Spleen (tissue), 11 donors: ENCODE measurements at regions not wholly inside any gene's neighbourhood (a gene's known extent, or its start where the extent isn't known, plus 50 kb on each side); places are given as distances from the start of the nearest gene placed in this dataset.

Source experiments
- DNase-seq: peaks from one replicate; pipeline ENCODE4 v3.0.0-alpha.2; 2020
- H3K27ac ChIP-seq, 8 donors: fragments of 200-600 bp; sonication (generic) in 7 of 8; 1 replicate in 4 of 8; 2 replicates in 4 of 8; pipeline versions ENCODE4 v1.5.0 to v1.8.0; 2016 to 2021; ENCODE audit warnings: inconsistent platforms in 4 of 8, mild to moderate bottlenecking in 4 of 8, moderate library complexity in 1 of 8
- H3K27me3 ChIP-seq, 7 donors: fragments of 200-600 bp; sonication (generic) in 6 of 7; replicated peaks in 1 of 7; 1 replicate in 4 of 7; 2 replicates in 3 of 7; pipeline versions ENCODE4 v1.5.0 to v1.8.0; 2016 to 2021; ENCODE audit warnings: inconsistent platforms in 3 of 7, mild to moderate bottlenecking in 1 of 7
- H3K36me3 ChIP-seq, 6 donors: fragments of 200-600 bp; sonication (generic) in 5 of 6; 1 replicate in 4 of 6; 2 replicates in 2 of 6; pipeline versions ENCODE4 v1.5.0 to v1.8.0; 2016 to 2021; ENCODE audit warnings: inconsistent platforms in 2 of 6
- H3K4me1 ChIP-seq, 6 donors: fragments of 200-600 bp; sonication (generic) in 5 of 6; 1 replicate in 3 of 6; 2 replicates in 3 of 6; pipeline versions ENCODE4 v1.5.0 to v1.8.0; 2016 to 2021; ENCODE audit warnings: inconsistent platforms in 3 of 6
- H3K4me3 ChIP-seq, 8 donors: fragments of 200-600 bp; sonication (generic) in 7 of 8; 1 replicate in 4 of 8; 2 replicates in 4 of 8; pipeline versions ENCODE4 v1.5.0 to v1.8.0; 2016 to 2021; ENCODE audit warnings: inconsistent platforms in 4 of 8, mild to moderate bottlenecking in 4 of 8, moderate library complexity in 2 of 8
- H3K9me3 ChIP-seq, 8 donors: fragments of 200-600 bp; sonication (generic) in 7 of 8; 1 replicate in 4 of 8; 2 replicates in 4 of 8; pipeline versions ENCODE4 v1.5.0 to v1.8.0; 2016 to 2021; ENCODE audit warnings: inconsistent platforms in 4 of 8
- POLR2A ChIP-seq, 3 donors: fragments of 450-650 bp; IDR thresholded peaks; one replicate each; pipeline ENCODE4 v1.5.1; 2017; ENCODE audit warnings: antibody characterized with exemption in 3 of 3, mild to moderate bottlenecking in 1 of 3
- POLR2AphosphoS5 ChIP-seq, 3 donors: sonication (generic); formaldehyde crosslinking; IDR thresholded peaks; one replicate each; pipeline ENCODE4 v1.5.1; 2017; ENCODE audit warnings: antibody characterized with exemption in 3 of 3
- WGBS, 5 donors: extraction: QIAGEN DNeasy Blood & Tissue Kit in 3 of 5; methylation state at CpG; one replicate each; pipeline versions ENCODE4 v1.1.5 to v1.1.7; 2013 to 2018; 5-methylcytosine and 5-hydroxymethylcytosine counted together
- intact Hi-C: fragments of 100-400 bp; cut with DNase I; formaldehyde crosslinking; loops from one replicate; pipeline ENCODE4 v1.15.0; 2023; ENCODE audit warnings: low total_unique reads
- TF ChIP-seq, protein P1 (sequence below), 11 experiments: fragments of 200-600 bp in 7 of 11; fragments of 450-650 bp in 4 of 11; sonication (generic) in 4 of 11; IDR thresholded peaks in 8 of 11; conservative IDR thresholded peaks in 3 of 11; 1 replicate in 7 of 11; 2 replicates in 4 of 11; pipeline versions ENCODE4 v1.4.0 to v1.8.0; 2016 to 2021; ENCODE audit warnings: antibody characterized with exemption in 11 of 11, inconsistent platforms in 4 of 11, mild to moderate bottlenecking in 1 of 11
- donor health status: healthy with polysubstance abuse.
- donor health status: DM: no; HTN: no; CAD: no; lungs with moderate emphysema.
- donor health status: DM: no; HTN: no; CAD: no.
- donor health status: Bipolar disorder and iron deficiency.
- donor health status: healthy.
- donor health status: DM: no; HTN: no; CAD: no.
- donor health status: DM: yes; HTN: yes; CAD: no.

- Histone ChIP-seq H3K4me1 (no peaks in the 10 kb centered on the region), H3K4me3 (no peak overlapping the region), H3K9me3 (peaks cover 0 to 20% (median 8%) of the 10 kb centered on the region in 8 donors), H3K27ac (no peak overlapping the region), H3K27me3 (no peaks in the 10 kb centered on the region), H3K36me3 (no peaks in the 10 kb centered on the region)
- WGBS, 5 donors = 86 to 100% (median 93%) methylated on average over 1 of the region's 1 CpG
- TF ChIP-seq, protein P1, sequence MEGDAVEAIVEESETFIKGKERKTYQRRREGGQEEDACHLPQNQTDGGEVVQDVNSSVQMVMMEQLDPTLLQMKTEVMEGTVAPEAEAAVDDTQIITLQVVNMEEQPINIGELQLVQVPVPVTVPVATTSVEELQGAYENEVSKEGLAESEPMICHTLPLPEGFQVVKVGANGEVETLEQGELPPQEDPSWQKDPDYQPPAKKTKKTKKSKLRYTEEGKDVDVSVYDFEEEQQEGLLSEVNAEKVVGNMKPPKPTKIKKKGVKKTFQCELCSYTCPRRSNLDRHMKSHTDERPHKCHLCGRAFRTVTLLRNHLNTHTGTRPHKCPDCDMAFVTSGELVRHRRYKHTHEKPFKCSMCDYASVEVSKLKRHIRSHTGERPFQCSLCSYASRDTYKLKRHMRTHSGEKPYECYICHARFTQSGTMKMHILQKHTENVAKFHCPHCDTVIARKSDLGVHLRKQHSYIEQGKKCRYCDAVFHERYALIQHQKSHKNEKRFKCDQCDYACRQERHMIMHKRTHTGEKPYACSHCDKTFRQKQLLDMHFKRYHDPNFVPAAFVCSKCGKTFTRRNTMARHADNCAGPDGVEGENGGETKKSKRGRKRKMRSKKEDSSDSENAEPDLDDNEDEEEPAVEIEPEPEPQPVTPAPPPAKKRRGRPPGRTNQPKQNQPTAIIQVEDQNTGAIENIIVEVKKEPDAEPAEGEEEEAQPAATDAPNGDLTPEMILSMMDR (IDR thresholded peaks at IDR 0.05 in 8 of 11, conservative IDR thresholded peaks at IDR 0.05 in 3 of 11) = no peak
- TF ChIP-seq POLR2A (IDR thresholded peaks at IDR 0.05) (no peak), POLR2AphosphoS5 (IDR thresholded peaks at IDR 0.05) (no peak)
- DNase-seq = no peak
- intact Hi-C loops = no loop called here
These were observed 2558.4 kb downstream of the ARAP2 start for GRCh38 chr4:33685939-33686338.

DNA sequence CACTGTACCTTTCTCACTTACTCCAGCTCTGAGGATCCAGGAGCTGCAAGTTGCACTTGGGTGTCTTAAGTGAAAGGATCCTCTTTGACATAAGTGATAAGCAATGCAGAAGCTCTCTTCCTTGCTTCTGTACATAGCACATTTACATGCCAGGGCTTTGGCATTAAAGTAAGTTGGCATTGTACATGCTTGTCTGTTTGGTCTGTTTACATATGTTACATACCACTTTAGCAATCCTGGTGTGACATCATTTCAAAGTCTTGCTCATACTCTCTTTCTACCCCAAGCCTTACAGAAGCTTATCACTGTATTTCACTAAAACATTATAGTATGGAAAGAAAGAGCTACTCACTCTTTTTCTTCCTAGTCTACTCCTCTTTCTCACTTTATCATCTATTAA lies 2548.3 kb downstream of the ARAP2 start:
- no peak for TF ChIP-seq POLR2AphosphoS5 (IDR thresholded peaks at IDR 0.05)
- TF ChIP-seq, protein P1 (IDR thresholded peaks at IDR 0.05 in 8 of 11, conservative IDR thresholded peaks at IDR 0.05 in 3 of 11) = no peak
- no peak for TF ChIP-seq POLR2A (IDR thresholded peaks at IDR 0.05)
- intact Hi-C loops = no loop called here
- Histone ChIP-seq H3K27me3 (no peaks in the 10 kb centered on the region), H3K27ac (no peak overlapping the region), H3K4me1 (no peaks in the 10 kb centered on the region), H3K36me3 (no peaks in the 10 kb centered on the region), H3K4me3 (no peak overlapping the region), H3K9me3 (peaks cover 0 to 51% (median 22%) of the 10 kb centered on the region in 8 donors)
- no peak for DNase-seq

DNA sequence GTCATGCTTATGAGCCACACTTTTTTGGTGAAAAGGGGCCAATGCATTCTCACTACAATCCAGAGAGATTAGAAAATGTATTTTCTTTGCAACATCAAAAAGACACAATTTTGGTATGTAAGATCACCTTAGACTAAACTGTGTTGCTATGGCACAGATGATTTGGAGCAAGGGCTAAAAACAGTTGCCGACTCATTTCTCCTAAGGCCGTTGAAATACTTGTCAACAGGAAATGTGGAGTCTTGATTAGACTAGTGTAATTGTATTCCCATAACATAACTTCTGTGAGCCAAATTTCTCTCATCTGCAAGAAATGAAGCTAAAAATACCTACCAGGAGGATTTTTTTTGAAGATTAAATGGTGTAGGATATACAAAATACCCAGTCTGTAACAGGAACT lies 2547.7 kb downstream of the ARAP2 start:
- WGBS, 5 donors = 16 to 26% (median 16%) methylated on average over 2 of the region's 2 CpGs
- no peak for TF ChIP-seq POLR2AphosphoS5 (IDR thresholded peaks at IDR 0.05)

DNA sequence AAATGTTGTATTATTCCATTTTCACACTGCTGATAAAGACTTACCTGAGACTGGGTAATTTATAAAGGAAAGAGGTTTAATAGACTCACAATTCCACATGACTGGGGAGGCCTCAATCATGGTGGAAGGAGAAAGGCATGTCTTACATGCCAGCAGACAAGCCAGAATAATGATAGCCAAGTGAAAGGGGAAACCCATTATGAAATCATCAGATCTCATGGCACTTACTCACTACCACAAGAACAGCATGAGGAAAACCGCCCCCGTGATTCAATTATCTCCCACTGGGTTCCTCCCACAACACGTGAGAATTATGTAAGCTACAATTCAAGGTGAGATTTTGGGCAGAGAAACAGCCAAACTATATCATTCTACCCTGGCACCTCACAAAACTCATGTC lies 2535.1 kb downstream of the ARAP2 start:
- no peaks in the 10 kb centered on the region for H3K4me1 ChIP-seq
- 74 to 90% (median 80%) methylated on average over 3 of the region's 3 CpGs for WGBS, 5 donors
- H3K27ac ChIP-seq = no peak overlapping the region
- no peak for DNase-seq
- no peak for TF ChIP-seq POLR2AphosphoS5 (IDR thresholded peaks at IDR 0.05)
- TF ChIP-seq, protein P1 (IDR thresholded peaks at IDR 0.05 in 8 of 11, conservative IDR thresholded peaks at IDR 0.05 in 3 of 11) = no peak
- no peak for TF ChIP-seq POLR2A (IDR thresholded peaks at IDR 0.05)
- H3K4me3 ChIP-seq = no peak overlapping the region
- intact Hi-C loops = no loop called here
- peaks cover 0 to 62% (median 46%) of the 10 kb centered on the region in 8 donors for H3K9me3 ChIP-seq
- H3K36me3 ChIP-seq = no peaks in the 10 kb centered on the region
- no peaks in the 10 kb centered on the region for H3K27me3 ChIP-seq

More for the DNA sequence above, 2547.7 kb downstream of the ARAP2 start:
- intact Hi-C loops = no loop called here
- no peaks in the 10 kb centered on the region for H3K27me3 ChIP-seq
- H3K9me3 ChIP-seq = peaks cover 0 to 53% (median 22%) of the 10 kb centered on the region in 8 donors
- no peaks in the 10 kb centered on the region for H3K36me3 ChIP-seq
- H3K4me1 ChIP-seq = no peaks in the 10 kb centered on the region
- no peak for DNase-seq
- no peak overlapping the region for H3K27ac ChIP-seq
- no peak overlapping the region for H3K4me3 ChIP-seq

- Histone ChIP-seq H3K9me3 (peaks cover 0 to 39% (median 26%) of the 10 kb centered on the region in 8 donors), H3K4me3 (no peak overlapping the region), H3K27ac (no peak overlapping the region), H3K27me3 (no peaks in the 10 kb centered on the region), H3K4me1 (no peaks in the 10 kb centered on the region), H3K36me3 (no peaks in the 10 kb centered on the region)
- intact Hi-C loops = no loop called here
- TF ChIP-seq, protein P1 (IDR thresholded peaks at IDR 0.05 in 8 of 11, conservative IDR thresholded peaks at IDR 0.05 in 3 of 11) = no peak
- TF ChIP-seq POLR2A (IDR thresholded peaks at IDR 0.05) (no peak), POLR2AphosphoS5 (IDR thresholded peaks at IDR 0.05) (no peak)
- no peak for DNase-seq
These were observed 2532.5 kb downstream of the ARAP2 start for GRCh38 chr4:33711826-33712225.
